ENCODE measurements at regions not wholly inside any gene's neighbourhood (a gene's known extent, or its start where the extent isn't known, plus 50 kb on each side); places are given as distances from the start of the nearest gene placed in this dataset.

DNA sequence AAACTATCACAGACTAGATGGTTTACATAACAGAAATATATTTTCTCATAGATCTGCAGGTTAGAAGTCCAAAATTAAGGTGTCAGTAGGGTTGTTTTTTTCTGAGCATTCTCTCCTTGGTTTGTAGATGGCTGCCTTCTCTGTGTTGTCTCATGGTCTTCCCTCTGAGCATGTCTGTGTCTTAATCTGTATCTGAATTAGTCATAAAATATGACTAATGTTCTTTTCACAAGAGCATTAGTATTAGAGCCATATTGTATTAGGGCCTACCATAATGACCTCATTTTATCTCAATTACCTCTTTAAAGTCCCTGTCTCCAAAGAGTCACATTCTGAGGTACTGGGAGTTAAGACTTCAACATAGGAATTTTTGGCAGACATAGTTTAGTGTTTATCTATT, 77.2 kb upstream of the OBI1 start (continued):
- TF ChIP-seq ZNF619 (CRISPR knock-in tag; IDR thresholded peaks at IDR 0.05) (no peak), HNF4G (IDR thresholded peaks at IDR 0.05; ENCODE audit: borderline replicate concordance, low read depth, low read length) (no peak), HNF4G (CRISPR knock-in tag; IDR thresholded peaks at IDR 0.05; ENCODE audit: borderline replicate concordance, low read depth) (no peak)

DNA sequence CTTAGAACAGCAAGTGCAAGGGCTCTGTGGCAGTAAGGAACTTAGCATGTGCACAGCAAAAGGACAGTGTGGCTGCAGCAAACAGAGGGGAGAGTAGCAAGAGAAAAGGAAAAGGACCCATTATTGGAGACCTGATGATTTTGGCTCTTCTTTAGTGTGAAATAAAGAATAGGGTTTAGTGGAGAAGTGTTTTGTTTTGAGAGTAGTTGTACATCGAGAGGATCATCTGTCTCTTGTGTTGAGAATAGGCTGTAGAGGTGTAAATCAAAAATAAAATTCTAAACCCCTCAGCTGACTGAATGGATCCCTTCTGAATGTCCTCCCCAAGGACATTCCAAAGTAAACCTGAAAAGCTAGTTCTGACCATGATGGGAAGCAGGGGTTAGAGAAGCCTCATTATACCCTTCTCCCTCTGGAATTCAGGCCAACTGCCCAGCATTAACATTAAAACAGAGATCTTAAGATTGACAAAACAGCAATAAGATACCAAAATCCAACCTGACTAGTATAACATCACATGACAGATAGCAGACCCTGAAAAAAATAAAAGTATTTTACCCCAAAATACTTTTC, 73.6 kb upstream of the OBI1 start:
- CTCF ChIA-PET (ENCODE audit: low intra/inter-chr PET ratio, low total read pairs): no interaction called here
- H3K4me3 ChIP-seq (replicated peaks in 1 of 3; ENCODE audit: insufficient read depth in 1 of 3, low read depth in 2 of 3, low read length in 3 of 3): no peak overlapping the region
- H3K79me2 ChIP-seq (ENCODE audit: insufficient read depth, low read length): no peaks in the 10 kb centered on the region
- H3K27me3 ChIP-seq (ENCODE audit: control insufficient read depth in 1 of 2, insufficient read depth in 2 of 2, low read length in 2 of 2): no peaks in the 10 kb centered on the region
- BruUV-seq (replicated peaks): no TSS peak
- H3K27ac ChIP-seq (ENCODE audit: extremely low read length, insufficient read depth, low read length): no peak overlapping the region
- POLR2A ChIA-PET: no interaction called here
- WGBS (ENCODE audit: low lambda C conversion rate): 0% methylated on average over 1 of the region's 1 CpG
- ATAC-seq (no peak), FAIRE-seq (no peak), DNase-seq (ENCODE audit: low spot score) (no peak)
- in situ Hi-C loops (cut with HindIII; ENCODE audit: extremely low pct_ligation_motif_present, low pct_unique_long_range_greater_than_20kb) (no loop called here), intact Hi-C loops (cut with micrococcal nuclease; ENCODE audit: unreplicated experiment) (no loop called here)
- H2AFZ ChIP-seq (ENCODE audit: low read length): no peak overlapping the region
- no peak overlapping the region for H3K9ac ChIP-seq (ENCODE audit: insufficient read depth, low read depth, low read length)
- H3K36me3 ChIP-seq (replicated peaks in 1 of 2; ENCODE audit: control insufficient read depth in 1 of 2, insufficient read depth in 2 of 2, low read length in 2 of 2): no peaks in the 10 kb centered on the region
- no peaks in the 10 kb centered on the region for H4K20me1 ChIP-seq (ENCODE audit: insufficient read depth, low read length)
- H3K4me1 ChIP-seq (ENCODE audit: insufficient read depth, low read length): no peaks in the 10 kb centered on the region
- H3K9me3 ChIP-seq (ENCODE audit: low read length): no peaks in the 10 kb centered on the region
- H3K4me2 ChIP-seq (ENCODE audit: low read depth, low read length): no peak overlapping the region
- TF ChIP-seq, protein P1, sequence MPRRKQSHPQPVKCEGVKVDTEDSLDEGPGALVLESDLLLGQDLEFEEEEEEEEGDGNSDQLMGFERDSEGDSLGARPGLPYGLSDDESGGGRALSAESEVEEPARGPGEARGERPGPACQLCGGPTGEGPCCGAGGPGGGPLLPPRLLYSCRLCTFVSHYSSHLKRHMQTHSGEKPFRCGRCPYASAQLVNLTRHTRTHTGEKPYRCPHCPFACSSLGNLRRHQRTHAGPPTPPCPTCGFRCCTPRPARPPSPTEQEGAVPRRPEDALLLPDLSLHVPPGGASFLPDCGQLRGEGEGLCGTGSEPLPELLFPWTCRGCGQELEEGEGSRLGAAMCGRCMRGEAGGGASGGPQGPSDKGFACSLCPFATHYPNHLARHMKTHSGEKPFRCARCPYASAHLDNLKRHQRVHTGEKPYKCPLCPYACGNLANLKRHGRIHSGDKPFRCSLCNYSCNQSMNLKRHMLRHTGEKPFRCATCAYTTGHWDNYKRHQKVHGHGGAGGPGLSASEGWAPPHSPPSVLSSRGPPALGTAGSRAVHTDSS (CRISPR knock-in tag; conservative IDR thresholded peaks at IDR 0.05): no peak
- TF ChIP-seq ZNF503 (CRISPR knock-in tag; IDR thresholded peaks at IDR 0.05): no peak
- TF ChIP-seq HMG20B (CRISPR knock-in tag; conservative IDR thresholded peaks at IDR 0.05): no peak
- TF ChIP-seq PAWR (CRISPR knock-in tag; IDR thresholded peaks at IDR 0.05; ENCODE audit: borderline replicate concordance): no peak
- TF ChIP-seq JARID2 (CRISPR knock-in tag; IDR thresholded peaks at IDR 0.05; ENCODE audit: insufficient replicate concordance): no peak
- TF ChIP-seq ZNF142 (CRISPR knock-in tag; IDR thresholded peaks at IDR 0.05): no peak
- TF ChIP-seq ZNF746 (CRISPR knock-in tag; IDR thresholded peaks at IDR 0.05): no peak
- no peak for TF ChIP-seq XRCC5 (optimal IDR thresholded peaks at IDR 0.05; ENCODE audit: low read length)
- no peak for TF ChIP-seq EED (CRISPR knock-in tag; IDR thresholded peaks at IDR 0.05)
- TF ChIP-seq ELK4 (CRISPR knock-in tag; IDR thresholded peaks at IDR 0.05; ENCODE audit: borderline replicate concordance): no peak
